ENCODE measurements at regions not wholly inside any gene's neighbourhood (a gene's known extent, or its start where the extent isn't known, plus 50 kb on each side); places are given as distances from the start of the nearest gene placed in this dataset.

DNA sequence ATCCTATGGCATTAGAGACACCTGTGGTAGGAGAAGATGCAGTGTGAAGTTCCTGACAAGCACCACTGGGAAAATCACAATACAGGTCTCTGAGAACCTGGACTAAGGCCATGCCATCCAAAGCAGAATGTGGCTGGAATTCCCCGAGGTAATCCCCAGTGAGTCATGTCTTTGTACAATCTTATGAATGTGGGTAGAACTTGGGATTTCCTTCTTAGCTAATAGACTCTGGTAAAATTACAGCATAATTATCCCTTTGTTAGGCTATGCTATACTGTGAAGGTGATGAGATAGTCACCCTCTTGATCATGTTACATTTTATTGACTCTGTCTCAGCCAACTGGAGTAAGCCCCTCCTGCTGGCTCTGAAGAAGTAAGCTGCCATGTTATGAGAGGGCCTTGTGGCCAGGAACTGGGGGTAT lies 224.3 kb upstream of the DCN start:
- H3K27ac ChIP-seq (ENCODE audit: low read length), result peak overlapping the region; percentile 72
- no peak for TF ChIP-seq EZH2phosphoT487 (IDR thresholded peaks at IDR 0.05; ENCODE audit: borderline replicate concordance, low read length)
- TF ChIP-seq, protein P1, sequence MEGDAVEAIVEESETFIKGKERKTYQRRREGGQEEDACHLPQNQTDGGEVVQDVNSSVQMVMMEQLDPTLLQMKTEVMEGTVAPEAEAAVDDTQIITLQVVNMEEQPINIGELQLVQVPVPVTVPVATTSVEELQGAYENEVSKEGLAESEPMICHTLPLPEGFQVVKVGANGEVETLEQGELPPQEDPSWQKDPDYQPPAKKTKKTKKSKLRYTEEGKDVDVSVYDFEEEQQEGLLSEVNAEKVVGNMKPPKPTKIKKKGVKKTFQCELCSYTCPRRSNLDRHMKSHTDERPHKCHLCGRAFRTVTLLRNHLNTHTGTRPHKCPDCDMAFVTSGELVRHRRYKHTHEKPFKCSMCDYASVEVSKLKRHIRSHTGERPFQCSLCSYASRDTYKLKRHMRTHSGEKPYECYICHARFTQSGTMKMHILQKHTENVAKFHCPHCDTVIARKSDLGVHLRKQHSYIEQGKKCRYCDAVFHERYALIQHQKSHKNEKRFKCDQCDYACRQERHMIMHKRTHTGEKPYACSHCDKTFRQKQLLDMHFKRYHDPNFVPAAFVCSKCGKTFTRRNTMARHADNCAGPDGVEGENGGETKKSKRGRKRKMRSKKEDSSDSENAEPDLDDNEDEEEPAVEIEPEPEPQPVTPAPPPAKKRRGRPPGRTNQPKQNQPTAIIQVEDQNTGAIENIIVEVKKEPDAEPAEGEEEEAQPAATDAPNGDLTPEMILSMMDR (conservative IDR thresholded peaks at IDR 0.05; ENCODE audit: low read depth, low read length), result no peak
- TF ChIP-seq EZH2 (IDR thresholded peaks at IDR 0.05; ENCODE audit: low read length, unreplicated experiment), result no peak

DNA sequence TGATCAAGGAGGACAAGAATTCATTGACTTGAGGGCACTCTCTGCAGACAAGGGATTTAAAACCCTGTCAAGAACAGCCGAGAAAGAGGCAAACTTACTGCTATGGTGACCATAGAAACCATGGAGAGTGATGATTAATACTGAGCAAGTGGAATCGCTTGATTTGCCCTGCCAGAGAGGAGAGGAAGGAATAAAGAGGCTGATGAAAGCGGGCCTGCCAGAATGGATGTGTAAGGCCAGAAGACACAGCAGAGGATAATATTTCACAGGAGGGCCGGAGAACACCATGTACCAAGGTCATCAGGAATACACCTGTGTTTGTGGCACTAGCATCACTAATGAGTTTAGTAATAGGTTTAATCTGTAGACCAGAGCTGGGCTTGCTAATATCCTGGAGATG lies 221.8 kb upstream of the DCN start:
- no peaks in the 10 kb centered on the region for H4K20me1 ChIP-seq (ENCODE audit: low read length)
- no peak overlapping the region for H2AFZ ChIP-seq (ENCODE audit: low read length)
- no peak overlapping the region for H3K9ac ChIP-seq (ENCODE audit: low read length)
- no peaks in the 10 kb centered on the region for H3K27me3 ChIP-seq (ENCODE audit: low read length)
- intact Hi-C loops (cut with micrococcal nuclease), result no loop called here
- DNase-seq, result no peak
- H3K4me1 ChIP-seq (ENCODE audit: insufficient read depth, low read length), result peaks cover 11% of the 10 kb centered on the region
- H3K9me2 ChIP-seq (replicated peaks; ENCODE audit: low read length), result no peaks in the 10 kb centered on the region
- H3K27ac ChIP-seq (ENCODE audit: low read length), result no peak overlapping the region
- no peak overlapping the region for H3K4me3 ChIP-seq (ENCODE audit: low read length)
- no peak overlapping the region for H3K4me2 ChIP-seq (ENCODE audit: low read length)
- no TSS peak for BruUV-seq (replicated peaks)
- H3F3A ChIP-seq (ENCODE audit: low read length, unreplicated experiment), result no peaks in the 10 kb centered on the region
- TF ChIP-seq EZH2 (IDR thresholded peaks at IDR 0.05; ENCODE audit: low read length, unreplicated experiment) (no peak), EZH2phosphoT487 (IDR thresholded peaks at IDR 0.05; ENCODE audit: borderline replicate concordance, low read length) (no peak)
- TF ChIP-seq, protein P1 (conservative IDR thresholded peaks at IDR 0.05; ENCODE audit: low read depth, low read length), result no peak
- POLR2A ChIA-PET (ENCODE audit: unreplicated experiment), result no interaction called here
- no peak for ATAC-seq
- H3K79me2 ChIP-seq (ENCODE audit: low read length), result no peaks in the 10 kb centered on the region
- H3K9me3 ChIP-seq (ENCODE audit: low read length), result no peaks in the 10 kb centered on the region
- CTCF ChIA-PET, result no interaction called here
- no peaks in the 10 kb centered on the region for H3K36me3 ChIP-seq (ENCODE audit: low read depth, low read length)

More for the DNA sequence above, 224.3 kb upstream of the DCN start:
- ChIA-PET POLR2A (ENCODE audit: unreplicated experiment) (no interaction called here), CTCF (no interaction called here)
- Histone ChIP-seq H2AFZ (ENCODE audit: low read length) (no peak overlapping the region), H3K4me1 (ENCODE audit: insufficient read depth, low read length) (peaks cover 11% of the 10 kb centered on the region), H3K9me2 (replicated peaks; ENCODE audit: low read length) (no peaks in the 10 kb centered on the region), H3K4me2 (ENCODE audit: low read length) (no peak overlapping the region), H3K9me3 (ENCODE audit: low read length) (no peaks in the 10 kb centered on the region), H3K27me3 (ENCODE audit: low read length) (no peaks in the 10 kb centered on the region), H3K9ac (ENCODE audit: low read length) (peak overlapping the region; percentile 27; the same call in 1 of the 2 replicates), H3K36me3 (ENCODE audit: low read depth, low read length) (no peaks in the 10 kb centered on the region), H3K79me2 (ENCODE audit: low read length) (no peaks in the 10 kb centered on the region), H3K4me3 (ENCODE audit: low read length) (no peak overlapping the region), H4K20me1 (ENCODE audit: low read length) (no peaks in the 10 kb centered on the region), H3F3A (ENCODE audit: low read length, unreplicated experiment) (no peaks in the 10 kb centered on the region)
- ATAC-seq (peak; percentile 73), DNase-seq (peak; percentile 90)
- no TSS peak for BruUV-seq (replicated peaks)
- intact Hi-C loops (cut with micrococcal nuclease), result no loop called here

DNA sequence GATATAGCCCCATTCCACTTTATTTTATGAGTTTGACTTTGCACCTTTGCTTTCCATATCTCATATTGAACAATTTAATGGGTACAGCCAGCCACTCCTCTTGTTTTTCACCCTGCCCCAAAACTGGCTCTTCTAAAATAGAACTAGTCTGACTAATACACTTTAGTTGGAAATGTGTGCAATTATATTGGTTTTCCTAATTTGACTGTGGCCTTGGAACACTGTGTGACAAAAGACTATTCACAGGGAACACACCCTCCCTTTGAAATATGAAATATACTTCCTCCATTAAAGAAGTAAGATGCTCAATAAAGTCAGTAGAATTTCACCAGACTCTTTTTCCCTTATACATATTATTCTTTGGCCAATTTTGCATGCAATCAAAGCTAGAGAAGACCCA lies 218.6 kb upstream of the DCN start:
- Histone ChIP-seq H3K9me3 (ENCODE audit: low read length) (no peaks in the 10 kb centered on the region), H3K4me1 (ENCODE audit: insufficient read depth, low read length) (no peaks in the 10 kb centered on the region), H3K36me3 (ENCODE audit: low read depth, low read length) (no peaks in the 10 kb centered on the region), H3K9me2 (replicated peaks; ENCODE audit: low read length) (no peaks in the 10 kb centered on the region), H3K79me2 (ENCODE audit: low read length) (no peaks in the 10 kb centered on the region), H3K9ac (ENCODE audit: low read length) (no peak overlapping the region), H4K20me1 (ENCODE audit: low read length) (no peaks in the 10 kb centered on the region), H3F3A (ENCODE audit: low read length, unreplicated experiment) (no peaks in the 10 kb centered on the region), H3K27ac (ENCODE audit: low read length) (no peak overlapping the region), H2AFZ (ENCODE audit: low read length) (no peak overlapping the region), H3K27me3 (ENCODE audit: low read length) (no peaks in the 10 kb centered on the region), H3K4me3 (ENCODE audit: low read length) (no peak overlapping the region), H3K4me2 (ENCODE audit: low read length) (no peak overlapping the region)
- BruUV-seq (replicated peaks), result no TSS peak
- ChIA-PET POLR2A (ENCODE audit: unreplicated experiment) (no interaction called here), CTCF (no interaction called here)
- intact Hi-C loops (cut with micrococcal nuclease), result no loop called here
- DNase-seq (no peak), ATAC-seq (no peak)
- no peak for TF ChIP-seq EZH2 (IDR thresholded peaks at IDR 0.05; ENCODE audit: low read length, unreplicated experiment)
- TF ChIP-seq EZH2phosphoT487 (IDR thresholded peaks at IDR 0.05; ENCODE audit: borderline replicate concordance, low read length), result no peak
- TF ChIP-seq, protein P1 (conservative IDR thresholded peaks at IDR 0.05; ENCODE audit: low read depth, low read length), result no peak

All from PC-3 (cell line).